ENCODE measurements at regions not wholly inside any gene's neighbourhood (a gene's known extent, or its start where the extent isn't known, plus 50 kb on each side); places are given as distances from the start of the nearest gene placed in this dataset.
A peak's percentile ranks its signal among the peaks of the same experiment; 100 is the strongest.
"Not testable (repeated sequence)": the region's sequence is repeated elsewhere in the genome, so short reads cannot be mapped to it uniquely, and the experiment has no call there.

GRCh38 chr1:143653429-143653802 is 318.4 kb downstream of the FAM72C start:
- Histone ChIP-seq H3K36me3 (no peaks in the 10 kb centered on the region), H3K4me3 (no peak overlapping the region), H3K4me1 (no peaks in the 10 kb centered on the region), H3K27ac (replicated peaks) (no peak overlapping the region), H3K9me3 (replicated peaks) (peaks cover 10% of the 10 kb centered on the region), H3K27me3 (ENCODE audit: low read depth) (peaks cover 100% of the 10 kb centered on the region)
- DNase-seq = no peak
- intact Hi-C loops (cut with micrococcal nuclease) = no loop called here
- TF ChIP-seq CTCF (IDR thresholded peaks at IDR 0.05; ENCODE audit: borderline replicate concordance) = no peak

GRCh38 chr1:143652744-143653428 is 318.9 kb downstream of the FAM72C start:
- Histone ChIP-seq H3K4me1 (no peaks in the 10 kb centered on the region), H3K27ac (replicated peaks) (no peak overlapping the region), H3K27me3 (ENCODE audit: low read depth) (peaks cover 100% of the 10 kb centered on the region), H3K9me3 (replicated peaks) (peaks cover 12% of the 10 kb centered on the region), H3K4me3 (no peak overlapping the region), H3K36me3 (no peaks in the 10 kb centered on the region)
- intact Hi-C loops (cut with micrococcal nuclease) = no loop called here
- no peak for TF ChIP-seq CTCF (IDR thresholded peaks at IDR 0.05; ENCODE audit: borderline replicate concordance)
- no peak for DNase-seq

GRCh38 chr1:143652187-143652586 is 319.6 kb downstream of the FAM72C start:
- Histone ChIP-seq H3K27ac (replicated peaks) (no peak overlapping the region), H3K36me3 (no peaks in the 10 kb centered on the region), H3K27me3 (ENCODE audit: low read depth) (peaks cover 100% of the 10 kb centered on the region), H3K9me3 (replicated peaks) (peaks cover 17% of the 10 kb centered on the region), H3K4me3 (no peak overlapping the region), H3K4me1 (no peaks in the 10 kb centered on the region)
- DNase-seq = no peak
- no peak for TF ChIP-seq CTCF (IDR thresholded peaks at IDR 0.05; ENCODE audit: borderline replicate concordance)
- intact Hi-C loops (cut with micrococcal nuclease) = no loop called here

- peaks cover 12% of the 10 kb centered on the region for H3K9me3 ChIP-seq (replicated peaks)
- no peaks in the 10 kb centered on the region for H3K36me3 ChIP-seq
- intact Hi-C loops (cut with micrococcal nuclease) = no loop called here
- H3K27me3 ChIP-seq (ENCODE audit: low read depth) = peaks cover 100% of the 10 kb centered on the region
- DNase-seq = no peak
- H3K4me3 ChIP-seq = no peak overlapping the region
- TF ChIP-seq CTCF (IDR thresholded peaks at IDR 0.05; ENCODE audit: borderline replicate concordance) = no peak
- H3K27ac ChIP-seq (replicated peaks) = no peak overlapping the region
- no peaks in the 10 kb centered on the region for H3K4me1 ChIP-seq
Measured at GRCh38 chr1:143651350-143651992, 320.3 kb downstream of the FAM72C start.

- DNase-seq; H3K4me1 ChIP-seq; H3K36me3 ChIP-seq; H3K4me3 ChIP-seq; H3K27ac ChIP-seq (replicated peaks); intact Hi-C loops (cut with micrococcal nuclease); H3K9me3 ChIP-seq (replicated peaks): not testable (repeated sequence)
- peaks cover 95% of the 10 kb centered on the region for H3K27me3 ChIP-seq (ENCODE audit: low read depth)
Measured at GRCh38 chr1:143644035-143644434, 327.8 kb downstream of the FAM72C start.

- intact Hi-C loops (cut with micrococcal nuclease) = no loop called here
- Histone ChIP-seq H3K36me3 (no peaks in the 10 kb centered on the region), H3K4me3 (peak overlapping the region; percentile 41), H3K27ac (replicated peaks) (no peak overlapping the region), H3K4me1 (peaks cover 8% of the 10 kb centered on the region), H3K27me3 (ENCODE audit: low read depth) (peaks cover 88% of the 10 kb centered on the region), H3K9me3 (replicated peaks) (peaks cover 7% of the 10 kb centered on the region)
- no peak for DNase-seq
- TF ChIP-seq CTCF (IDR thresholded peaks at IDR 0.05; ENCODE audit: borderline replicate concordance) = no peak
Measured at GRCh38 chr1:143643148-143643885, 328.5 kb downstream of the FAM72C start.

All from left ventricle myocardium inferior (tissue), 1 donor.